HG03521 (cell line): ENCODE measurements at regions not wholly inside any gene's neighbourhood (a gene's known extent, or its start where the extent isn't known, plus 50 kb on each side); places are given as distances from the start of the nearest gene placed in this dataset.

ENCODE experiments used
- ATAC-seq: cut with Tn5 transposase; IDR thresholded peaks from one replicate; pipeline ENCODE4 v1.9.1; 2021; ENCODE audit warnings: mild to moderate bottlenecking, moderate library complexity; ENCODE audit not compliant: unreplicated experiment

DNA sequence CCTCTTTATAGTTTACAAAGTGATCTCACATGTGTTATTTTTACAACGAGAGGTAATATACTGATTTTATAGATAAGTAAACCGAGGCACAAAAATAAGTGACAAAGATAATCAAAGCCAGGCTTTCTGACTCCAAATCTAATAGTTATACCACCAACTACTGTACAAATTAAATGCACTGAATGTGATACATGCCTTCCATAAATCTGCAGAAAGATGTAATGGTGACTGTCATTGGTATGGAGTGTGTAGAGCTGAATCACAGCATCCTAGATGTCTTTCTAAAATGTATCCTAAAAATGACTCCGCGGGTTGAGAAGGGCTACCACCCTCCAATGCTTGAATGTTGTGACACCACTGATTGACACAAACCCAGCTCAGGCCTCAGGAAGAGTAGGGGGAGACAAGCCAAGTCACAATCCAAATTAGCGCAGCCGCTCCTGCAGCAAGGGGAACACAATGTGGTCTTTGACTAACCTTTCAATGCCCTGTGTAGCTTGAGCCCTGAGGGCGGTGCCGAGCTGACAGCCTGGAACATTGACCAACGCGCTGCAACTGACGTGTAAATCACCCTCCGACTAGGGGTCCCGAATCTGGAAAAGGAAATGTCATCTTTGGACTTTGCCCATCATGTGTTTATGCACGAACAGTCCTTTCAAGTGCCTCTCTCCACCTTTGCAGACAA, 136.8 kb downstream of the OLIG3 start:
- no peak for ATAC-seq

DNA sequence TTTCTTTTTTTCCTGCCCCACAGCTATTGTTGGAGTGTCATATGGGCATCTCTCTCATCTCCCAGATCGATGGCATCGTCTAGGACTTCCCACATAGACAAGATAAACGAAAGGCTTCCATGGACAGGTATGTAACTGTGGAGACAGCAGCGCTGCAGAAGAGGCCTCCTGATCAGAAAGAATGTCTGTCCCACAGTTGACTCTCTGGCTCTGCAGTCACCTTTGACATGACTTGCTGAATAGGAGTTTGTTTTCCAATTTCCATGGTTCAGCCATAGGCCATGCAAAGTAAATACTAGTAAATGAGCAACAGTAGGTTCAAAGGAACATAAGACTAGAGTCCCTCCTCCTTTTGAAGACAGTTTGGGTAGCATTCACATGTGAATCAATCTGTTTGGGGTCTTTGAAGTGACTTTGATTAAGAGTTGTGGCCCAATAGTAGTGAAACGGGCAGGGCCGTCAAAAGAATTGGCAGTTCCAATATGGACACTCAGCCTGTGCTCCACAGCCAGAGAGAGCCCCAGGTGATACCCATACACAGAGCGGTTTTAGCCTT, 134.7 kb upstream of the IFNGR1 start:
- no peak for ATAC-seq

DNA sequence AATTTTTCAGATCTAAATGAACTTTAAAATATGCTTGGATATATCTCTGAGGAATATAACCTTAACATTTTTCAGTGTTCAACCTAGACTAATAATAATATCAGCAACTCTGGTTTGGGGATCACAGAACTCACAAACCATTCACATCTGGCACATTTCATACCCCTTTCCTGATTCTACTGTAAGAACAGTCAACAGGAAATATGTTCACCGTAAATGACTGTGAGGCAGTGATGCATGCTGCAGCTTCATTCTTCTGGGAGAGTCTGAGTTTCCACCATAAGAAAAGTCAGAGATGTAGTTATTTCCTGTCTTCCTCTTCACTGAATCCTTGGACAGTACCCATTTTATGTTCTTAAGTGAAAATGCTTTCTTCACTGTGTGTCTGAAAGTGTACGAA, 134.2 kb upstream of the IFNGR1 start:
- ATAC-seq, result no peak

DNA sequence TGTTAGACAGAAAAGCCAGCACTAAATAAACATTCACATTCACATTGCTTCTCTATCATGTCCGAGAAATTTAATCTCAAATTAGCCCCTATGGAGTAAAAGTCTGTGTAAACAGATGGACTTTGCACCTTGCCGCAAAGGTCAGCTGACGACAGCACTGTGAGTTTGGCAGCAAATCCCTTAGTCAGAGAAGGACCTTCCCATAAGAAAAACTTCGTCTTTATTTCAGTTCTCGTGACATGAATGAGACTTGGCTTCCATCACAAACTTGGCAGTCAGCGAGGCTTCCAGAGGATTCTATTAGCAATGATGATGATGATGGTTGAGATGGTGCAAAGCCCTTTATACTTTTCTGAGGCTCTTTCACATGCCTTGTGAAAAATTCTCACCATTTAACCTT, 133.7 kb upstream of the IFNGR1 start:
- no peak for ATAC-seq

DNA sequence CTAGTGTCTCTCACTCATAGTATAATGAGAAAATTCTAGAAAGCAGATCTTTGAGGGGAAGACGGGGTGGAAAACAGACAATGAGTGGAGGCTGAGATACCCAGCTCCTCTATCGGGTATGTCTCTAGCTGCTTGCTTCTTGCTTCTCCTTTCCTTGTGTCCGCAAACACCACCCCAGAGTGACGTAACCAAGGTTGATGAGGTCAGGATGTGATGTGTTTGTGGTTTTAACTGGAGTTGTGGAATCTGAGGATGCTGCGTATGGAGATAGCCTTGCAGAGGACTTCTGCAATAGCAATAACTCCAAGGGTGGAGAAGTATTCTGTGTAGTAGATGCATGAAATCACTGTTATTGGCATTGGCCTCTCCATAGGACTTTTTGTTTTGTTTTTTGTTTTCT, 132.7 kb upstream of the IFNGR1 start:
- no peak for ATAC-seq

DNA sequence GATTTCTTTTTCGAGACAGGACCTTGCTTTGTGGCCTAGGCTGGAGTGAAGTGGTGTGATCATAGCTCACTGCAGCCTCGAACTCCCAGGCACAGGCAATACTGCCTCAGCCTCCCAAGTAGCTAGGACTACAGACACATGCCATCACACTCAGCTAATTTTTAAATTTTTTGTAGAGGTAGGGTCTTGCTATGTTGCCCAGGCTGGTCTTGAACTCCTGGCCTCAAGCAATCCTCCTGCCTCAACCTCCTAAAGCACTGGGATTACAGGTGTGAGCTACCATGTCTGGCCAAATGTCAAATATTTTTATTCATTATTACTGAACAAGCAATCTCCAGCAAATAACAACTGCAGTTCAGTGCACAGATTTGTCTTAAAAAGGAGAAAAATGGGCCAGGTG, 131.7 kb upstream of the IFNGR1 start:
- ATAC-seq, result no peak

DNA sequence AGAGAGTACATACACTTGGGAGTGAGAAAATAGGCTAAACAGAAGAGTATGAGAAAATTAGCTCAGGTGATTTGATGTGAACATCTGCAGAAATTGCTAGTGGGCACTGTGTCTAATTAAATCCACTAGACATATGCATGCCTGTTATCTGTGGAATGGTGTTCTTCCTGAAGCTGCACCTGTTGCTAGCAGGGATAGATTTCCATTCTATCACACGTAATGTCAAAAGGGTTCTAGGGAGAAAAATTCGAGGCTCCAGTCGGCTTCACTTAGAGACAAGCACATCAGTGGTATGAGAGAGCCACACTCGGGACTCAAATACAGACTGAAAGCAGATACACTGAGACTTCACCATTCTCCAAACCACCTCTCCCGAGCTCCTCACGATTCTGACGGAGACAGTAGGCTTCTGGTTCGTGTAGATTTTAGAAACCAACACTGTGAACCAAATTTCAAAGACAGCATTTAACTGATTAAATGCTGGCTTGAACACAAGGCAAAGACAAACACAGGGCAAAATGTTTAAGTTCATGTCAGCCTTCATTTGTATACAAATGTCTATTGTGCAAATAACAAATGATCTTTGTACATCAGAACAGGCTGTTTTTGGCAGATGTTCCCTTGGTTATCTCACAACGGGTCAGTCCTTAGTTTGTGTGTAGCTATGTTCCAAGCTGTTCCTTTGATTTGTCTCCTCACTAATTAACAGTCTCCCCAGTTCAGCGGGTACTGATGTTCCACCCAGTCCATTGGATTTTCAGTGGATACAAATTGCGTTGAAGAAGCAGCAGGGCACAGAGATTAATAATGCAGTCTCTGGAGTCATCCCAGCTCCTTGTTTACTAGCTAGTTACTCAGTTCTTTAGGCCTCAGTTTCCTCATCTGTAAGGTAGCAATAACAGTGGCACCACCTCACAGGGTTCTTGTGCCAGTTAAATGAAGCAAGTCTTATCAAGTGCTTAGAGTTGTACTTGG, 131.0 kb upstream of the IFNGR1 start:
- no peak for ATAC-seq

DNA sequence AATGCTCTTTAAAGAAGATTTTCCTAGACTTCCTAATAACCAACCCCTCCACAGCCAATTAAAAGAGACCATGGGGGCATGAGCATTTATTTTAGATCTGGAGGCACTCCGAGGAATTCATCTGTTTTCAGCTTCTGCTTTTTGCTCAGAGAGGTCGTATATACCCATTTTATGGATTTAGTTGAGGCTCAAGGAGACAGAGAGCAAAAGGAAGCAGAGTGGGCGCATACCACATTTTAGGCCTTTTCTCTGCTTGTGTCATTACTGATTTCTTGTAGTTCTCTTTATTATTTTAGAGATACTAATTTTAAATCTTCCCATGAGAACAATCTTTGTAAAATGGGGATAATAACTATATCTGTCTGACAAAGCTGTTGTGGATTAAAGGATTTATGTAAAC, 129.6 kb upstream of the IFNGR1 start:
- ATAC-seq, result no peak

DNA sequence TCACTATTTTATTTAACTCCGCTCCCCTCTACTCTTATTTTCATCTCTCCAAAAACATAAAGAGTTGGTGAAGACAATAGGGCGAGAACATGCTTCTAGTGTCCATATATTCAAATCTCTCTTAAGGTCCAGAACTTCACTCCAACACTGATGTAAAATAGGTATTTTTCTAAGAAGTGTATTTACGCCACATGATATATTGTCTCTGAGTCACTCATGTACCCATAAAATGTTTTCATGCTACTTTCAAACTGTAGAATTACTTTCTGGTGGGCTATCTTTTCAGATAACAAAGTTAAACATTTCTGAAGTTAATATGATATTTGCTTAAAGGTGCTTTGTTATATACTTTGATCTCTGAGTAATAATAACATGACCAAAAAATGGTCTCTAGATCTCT, 124.1 kb upstream of the IFNGR1 start:
- no peak for ATAC-seq

DNA sequence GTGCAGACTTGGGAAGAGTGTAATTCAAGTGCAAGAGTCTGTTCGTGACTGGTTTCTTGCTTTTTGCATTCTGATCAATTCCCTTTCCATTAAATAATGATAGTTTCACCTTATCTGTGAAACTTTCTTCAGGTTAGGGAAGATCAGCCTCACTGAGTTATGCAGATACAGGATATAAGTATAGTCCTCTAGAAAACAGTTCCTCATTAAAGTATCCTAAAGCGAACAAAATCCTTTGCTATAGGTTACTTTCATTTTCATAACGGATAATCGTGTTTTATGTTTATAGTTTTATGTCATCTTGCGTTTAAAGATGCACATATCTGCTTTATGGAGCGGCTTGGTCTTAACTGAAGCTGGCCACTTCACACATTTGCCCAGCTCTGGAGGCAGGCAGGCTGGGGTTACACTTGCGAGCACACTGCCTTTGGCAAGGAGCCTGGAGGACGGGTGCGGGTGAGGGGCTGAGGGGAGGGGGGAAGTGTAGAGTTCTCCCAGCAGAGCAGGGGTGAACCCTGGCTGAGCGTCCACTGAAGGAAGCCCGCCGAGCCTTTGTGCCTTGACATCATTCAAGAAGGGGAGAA, 123.5 kb upstream of the IFNGR1 start:
- no peak for ATAC-seq

DNA sequence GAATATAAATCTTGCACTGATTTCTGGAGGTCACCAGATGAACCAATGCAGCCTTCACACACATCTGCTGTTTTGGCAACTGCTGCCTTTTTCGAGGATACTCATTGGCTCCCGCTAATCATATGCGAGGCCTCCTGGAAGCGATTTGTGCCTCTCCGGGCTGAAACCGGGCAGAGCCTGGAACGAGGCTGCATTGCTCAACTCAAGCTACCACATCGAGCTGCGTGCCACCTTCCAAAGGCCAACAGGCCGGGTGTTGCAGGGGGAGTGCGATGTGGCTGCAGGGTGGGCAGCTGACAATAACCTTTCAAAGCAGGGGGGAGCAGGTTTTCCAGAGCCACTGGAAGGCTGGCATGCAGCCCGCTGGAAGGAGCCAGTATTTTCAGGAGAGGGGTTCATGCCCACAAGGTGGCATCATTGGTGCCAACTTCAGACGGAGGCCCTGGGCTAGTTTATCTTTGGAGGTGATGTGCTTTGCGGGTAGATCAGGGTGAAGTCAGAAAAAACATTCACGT, 122.6 kb upstream of the IFNGR1 start:
- no peak for ATAC-seq

DNA sequence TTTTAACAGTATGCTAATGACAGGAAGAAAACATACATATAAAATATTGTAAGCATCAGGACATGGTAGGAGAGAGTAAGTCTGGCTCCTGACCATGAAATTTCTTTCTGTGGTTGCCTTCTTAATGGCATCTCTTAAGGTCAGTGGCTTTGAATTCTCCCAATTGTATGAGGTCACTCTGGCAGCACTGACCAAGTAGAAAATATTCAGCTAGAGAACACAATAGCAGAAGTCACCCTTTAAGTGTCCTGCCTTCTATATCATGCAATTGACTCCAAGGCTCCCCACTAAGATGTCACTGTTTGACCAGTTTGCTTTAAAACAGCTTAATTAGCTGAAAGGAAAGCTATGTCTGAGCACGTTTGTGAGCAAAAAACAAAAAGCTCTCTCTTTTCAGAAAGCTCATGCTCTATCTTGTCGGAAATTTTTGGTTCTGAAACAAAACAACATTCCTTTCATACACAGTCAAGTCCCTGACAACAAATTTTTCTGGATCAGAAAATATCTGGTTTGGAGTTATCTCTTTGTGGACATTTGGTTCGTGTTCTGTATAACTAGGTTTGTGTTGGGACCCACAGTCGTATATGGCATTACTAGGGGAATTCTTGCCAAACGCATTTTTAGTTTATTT, 120.9 kb upstream of the IFNGR1 start:
- no peak for ATAC-seq

DNA sequence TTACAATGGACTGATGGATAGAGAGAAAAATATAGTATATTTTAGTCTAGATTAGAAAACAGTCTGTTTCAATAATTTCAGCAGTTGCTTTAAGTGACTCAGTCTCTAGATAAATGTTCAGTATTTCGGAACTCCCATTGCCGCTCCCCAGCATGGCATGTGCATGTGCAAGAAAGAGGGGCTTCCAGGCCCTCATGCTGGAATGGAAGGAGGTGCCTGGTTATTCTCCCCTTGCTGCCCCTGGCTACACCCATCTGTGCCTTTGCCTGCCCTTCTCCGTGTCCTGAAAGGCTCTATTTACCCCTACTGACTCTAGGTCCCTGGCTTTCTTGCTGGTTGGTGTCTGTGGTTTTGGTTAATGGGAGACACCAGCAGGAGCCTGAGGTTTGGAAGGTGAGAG, 115.7 kb upstream of the IFNGR1 start:
- ATAC-seq, result no peak

DNA sequence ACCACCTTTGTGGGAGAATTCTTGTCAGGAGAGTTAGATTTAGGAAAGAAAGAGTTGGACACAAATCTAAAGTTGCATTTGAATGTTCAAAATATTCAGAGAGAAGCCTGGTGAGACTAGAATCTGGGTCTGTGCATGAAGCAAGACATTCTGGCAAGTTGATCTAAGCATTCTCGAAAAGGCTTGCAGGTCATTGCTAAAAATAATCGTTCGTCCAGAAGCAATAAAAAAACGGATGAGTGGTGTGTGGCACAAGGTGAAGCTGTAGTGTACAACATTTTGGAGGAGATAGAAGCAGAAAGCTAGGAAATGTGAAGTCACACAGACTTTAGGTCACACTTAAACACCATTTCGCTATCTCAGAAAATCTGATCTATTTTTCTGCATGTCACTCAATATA, 114.9 kb upstream of the IFNGR1 start:
- ATAC-seq, result no peak

DNA sequence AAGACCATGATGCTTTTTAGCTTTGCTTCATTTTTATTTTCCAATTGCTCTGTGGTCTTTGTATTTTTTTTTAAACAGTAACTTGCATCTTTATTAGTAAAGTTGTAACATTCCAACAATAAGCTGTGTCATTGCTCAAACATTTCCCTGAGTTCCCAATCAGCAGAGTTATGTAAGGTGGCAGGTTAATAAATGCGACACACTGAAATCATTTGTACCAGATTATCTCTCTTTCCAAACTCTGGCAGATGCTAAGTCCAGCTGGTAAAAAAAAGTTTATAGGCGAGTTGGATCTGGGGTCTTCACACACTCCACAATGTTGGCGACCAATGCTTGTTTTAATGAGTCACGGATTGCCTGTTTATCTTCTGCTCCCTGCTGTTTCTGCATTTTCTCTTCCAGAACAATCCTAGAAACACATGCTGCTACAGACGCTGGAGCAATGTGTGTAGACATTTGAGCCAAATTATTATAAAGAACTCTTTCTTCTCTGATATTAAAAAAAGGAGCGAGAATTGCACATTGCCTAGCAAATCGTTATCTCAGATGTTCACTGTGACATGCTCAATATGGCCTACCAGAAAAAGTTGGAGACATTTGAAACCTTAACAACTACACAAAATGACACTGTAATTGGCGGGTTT, 113.6 kb upstream of the IFNGR1 start:
- no peak for ATAC-seq

DNA sequence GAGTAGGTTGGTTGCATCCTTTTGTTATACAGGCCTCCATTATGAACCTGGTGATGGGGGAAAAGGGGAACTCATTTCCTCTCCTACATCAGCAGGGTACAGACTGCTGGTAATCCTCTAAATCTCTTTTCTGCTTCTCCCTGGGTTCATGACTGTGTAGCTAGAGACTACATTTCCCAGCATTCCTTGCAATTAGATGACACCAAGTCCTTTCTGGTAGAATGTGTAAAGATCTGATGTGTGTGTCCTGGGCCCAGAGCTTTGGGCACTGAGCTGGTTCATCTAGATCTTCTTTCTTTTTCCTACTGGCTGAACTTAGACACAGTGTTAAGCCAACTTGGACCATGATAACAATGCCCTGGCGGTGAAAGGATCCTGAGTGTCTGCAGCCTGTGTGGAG, 104.7 kb upstream of the IFNGR1 start:
- ATAC-seq, result no peak

DNA sequence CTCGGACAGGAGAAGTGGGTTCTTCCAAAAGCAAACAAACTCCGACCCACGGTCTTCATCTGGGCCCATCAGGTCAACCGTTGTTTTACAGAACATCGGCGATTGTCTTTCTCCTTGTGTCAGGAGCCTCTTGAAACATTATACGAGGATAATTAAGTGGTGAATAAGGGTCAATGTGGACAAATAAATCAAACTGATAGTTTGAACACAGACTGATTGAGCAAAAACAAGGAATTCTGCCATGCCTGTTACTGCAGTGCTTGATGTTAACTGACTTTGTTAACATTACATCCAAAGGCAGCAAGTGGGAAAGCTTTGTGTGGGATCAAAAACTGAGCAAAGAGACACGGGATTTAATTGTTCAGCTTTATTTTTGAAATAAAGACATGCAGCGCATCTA, 101.1 kb upstream of the IFNGR1 start:
- no peak for ATAC-seq

DNA sequence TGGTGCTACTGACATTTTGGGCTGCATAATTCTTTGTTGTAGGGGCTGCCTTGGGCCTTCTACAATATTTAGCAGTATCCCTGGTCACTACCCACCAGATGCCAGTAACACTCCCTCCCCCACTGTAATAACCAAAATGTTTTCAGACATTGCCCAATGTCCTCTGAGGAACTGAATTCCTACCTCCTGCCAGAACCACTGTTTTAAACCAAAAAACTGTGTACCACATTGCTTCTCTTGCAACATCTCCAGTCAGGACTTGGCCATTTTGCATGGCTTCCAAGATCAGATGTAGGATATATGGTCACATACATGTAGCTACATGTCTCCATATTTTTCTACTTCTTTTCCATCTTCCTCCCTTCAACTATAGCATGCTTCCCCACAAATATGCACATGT, 97.4 kb upstream of the IFNGR1 start:
- ATAC-seq, result no peak

DNA sequence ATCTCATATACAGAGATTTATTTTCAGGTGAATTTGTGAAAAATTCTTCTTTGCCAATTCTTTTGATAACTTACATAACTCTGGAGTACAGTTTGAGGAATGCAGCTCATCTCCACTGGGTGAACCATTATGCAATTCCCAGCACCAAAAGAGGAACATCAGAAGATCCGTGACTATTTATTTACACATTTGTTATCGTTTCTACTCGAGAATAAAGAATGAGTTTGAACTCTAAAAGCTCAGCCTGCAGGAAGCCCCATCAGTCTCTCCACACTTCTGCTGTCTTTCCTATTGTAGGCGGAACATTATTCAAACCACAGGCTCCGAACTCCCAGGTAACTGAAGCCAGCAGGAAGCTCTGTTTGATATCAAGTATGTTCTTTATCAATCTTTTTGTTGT, 95.9 kb upstream of the IFNGR1 start:
- ATAC-seq, result no peak
